ENCODE measurements at regions not wholly inside any gene's neighbourhood (a gene's known extent, or its start where the extent isn't known, plus 50 kb on each side); places are given as distances from the start of the nearest gene placed in this dataset.
"Not testable (repeated sequence)": the region's sequence is repeated elsewhere in the genome, so short reads cannot be mapped to it uniquely, and the experiment has no call there.

GRCh38 chr6:85047818-85048217, 283.4 kb upstream of the TBX18 start:
- Histone ChIP-seq H4K20me1 (ENCODE audit: low read depth, low read length) (no peaks in the 10 kb centered on the region), H2AFZ (ENCODE audit: low read depth, low read length, severe bottlenecking) (no peak overlapping the region), H3K4me2 (ENCODE audit: low read depth, low read length, poor library complexity, severe bottlenecking) (no peak overlapping the region), H3F3A (ENCODE audit: insufficient read depth) (no peaks in the 10 kb centered on the region), H3K9me2 (replicated peaks; ENCODE audit: insufficient read depth, low read length) (no peaks in the 10 kb centered on the region), H3K79me2 (ENCODE audit: insufficient read depth, low read length) (no peaks in the 10 kb centered on the region), H3K9me3 (ENCODE audit: insufficient read depth, low read length) (no peaks in the 10 kb centered on the region), H3K4me3 (ENCODE audit: insufficient read depth, low read length, poor library complexity, severe bottlenecking) (no peak overlapping the region), H3K27ac (ENCODE audit: low read depth, low read length) (no peak overlapping the region), H3K36me3 (ENCODE audit: low read length) (no peaks in the 10 kb centered on the region), H3K27me3 (ENCODE audit: low read length) (no peaks in the 10 kb centered on the region), H3K9ac (ENCODE audit: low read length) (no peak overlapping the region)
- TF ChIP-seq CTCF (IDR thresholded peaks at IDR 0.05; ENCODE audit: insufficient read depth, low read length, poor library complexity, severe bottlenecking) (no peak), EZH2phosphoT487 (conservative IDR thresholded peaks at IDR 0.05; ENCODE audit: low read length) (no peak)

DNA sequence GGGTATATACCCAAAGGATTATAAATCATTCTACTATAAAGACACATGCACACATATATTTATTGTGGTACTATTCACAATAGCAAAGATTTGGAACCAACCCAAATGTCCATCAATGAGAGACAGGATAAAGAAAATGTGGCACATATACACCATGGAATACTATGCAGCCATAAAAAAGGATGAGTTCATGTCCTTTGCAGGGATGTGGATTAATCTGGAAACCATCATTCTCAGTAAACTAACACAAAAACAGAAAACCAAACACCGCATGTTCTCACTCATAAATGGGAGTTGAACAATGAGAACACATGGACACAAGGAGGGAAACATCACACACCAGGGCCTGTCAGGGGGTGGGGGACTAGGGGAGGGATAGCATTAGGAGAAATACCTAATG, 281.4 kb upstream of the TBX18 start:
- H2AFZ ChIP-seq (ENCODE audit: low read depth, low read length, severe bottlenecking); H3K9me3 ChIP-seq (ENCODE audit: insufficient read depth, low read length); H3K9ac ChIP-seq (ENCODE audit: low read length); H3K27ac ChIP-seq (ENCODE audit: low read depth, low read length); H3K4me3 ChIP-seq (ENCODE audit: insufficient read depth, low read length, poor library complexity, severe bottlenecking); H3K36me3 ChIP-seq (ENCODE audit: low read length); H3K79me2 ChIP-seq (ENCODE audit: insufficient read depth, low read length); H4K20me1 ChIP-seq (ENCODE audit: low read depth, low read length); H3K9me2 ChIP-seq (replicated peaks; ENCODE audit: insufficient read depth, low read length); H3K27me3 ChIP-seq (ENCODE audit: low read length); H3K4me2 ChIP-seq (ENCODE audit: low read depth, low read length, poor library complexity, severe bottlenecking); H3F3A ChIP-seq (ENCODE audit: insufficient read depth): not testable (repeated sequence)

DNA sequence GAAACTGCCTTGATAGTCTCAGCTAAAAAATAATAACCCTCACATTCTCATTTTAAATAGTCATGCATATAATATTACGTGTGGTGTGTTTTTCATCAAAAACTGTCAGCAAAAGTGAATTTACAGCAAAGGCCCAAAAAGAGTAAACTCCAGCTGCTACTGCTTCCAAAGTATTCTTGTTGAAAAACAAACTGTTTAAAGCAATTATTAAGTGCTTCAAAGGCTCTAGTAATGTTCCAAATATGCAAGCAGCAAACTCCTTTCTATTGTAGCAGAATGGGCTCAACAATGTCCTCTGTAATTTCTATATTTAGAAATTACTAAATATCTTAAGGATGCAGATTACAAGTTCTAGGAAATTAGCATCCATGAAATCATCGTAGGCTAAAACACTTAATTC, 280.0 kb upstream of the TBX18 start:
- H3K27ac ChIP-seq (ENCODE audit: low read depth, low read length): no peak overlapping the region
- TF ChIP-seq EZH2phosphoT487 (conservative IDR thresholded peaks at IDR 0.05; ENCODE audit: low read length): no peak
- no peak for TF ChIP-seq CTCF (IDR thresholded peaks at IDR 0.05; ENCODE audit: insufficient read depth, low read length, poor library complexity, severe bottlenecking)
- no peak overlapping the region for H3K9ac ChIP-seq (ENCODE audit: low read length)
- no peaks in the 10 kb centered on the region for H3K36me3 ChIP-seq (ENCODE audit: low read length)
- no peak overlapping the region for H2AFZ ChIP-seq (ENCODE audit: low read depth, low read length, severe bottlenecking)
- no peaks in the 10 kb centered on the region for H4K20me1 ChIP-seq (ENCODE audit: low read depth, low read length)
- H3F3A ChIP-seq (ENCODE audit: insufficient read depth): no peaks in the 10 kb centered on the region
- H3K9me2 ChIP-seq (replicated peaks; ENCODE audit: insufficient read depth, low read length): no peaks in the 10 kb centered on the region
- no peaks in the 10 kb centered on the region for H3K27me3 ChIP-seq (ENCODE audit: low read length)
- no peaks in the 10 kb centered on the region for H3K79me2 ChIP-seq (ENCODE audit: insufficient read depth, low read length)
- no peak overlapping the region for H3K4me2 ChIP-seq (ENCODE audit: low read depth, low read length, poor library complexity, severe bottlenecking)
- H3K4me3 ChIP-seq (ENCODE audit: insufficient read depth, low read length, poor library complexity, severe bottlenecking): no peak overlapping the region
- H3K9me3 ChIP-seq (ENCODE audit: insufficient read depth, low read length): no peaks in the 10 kb centered on the region

DNA sequence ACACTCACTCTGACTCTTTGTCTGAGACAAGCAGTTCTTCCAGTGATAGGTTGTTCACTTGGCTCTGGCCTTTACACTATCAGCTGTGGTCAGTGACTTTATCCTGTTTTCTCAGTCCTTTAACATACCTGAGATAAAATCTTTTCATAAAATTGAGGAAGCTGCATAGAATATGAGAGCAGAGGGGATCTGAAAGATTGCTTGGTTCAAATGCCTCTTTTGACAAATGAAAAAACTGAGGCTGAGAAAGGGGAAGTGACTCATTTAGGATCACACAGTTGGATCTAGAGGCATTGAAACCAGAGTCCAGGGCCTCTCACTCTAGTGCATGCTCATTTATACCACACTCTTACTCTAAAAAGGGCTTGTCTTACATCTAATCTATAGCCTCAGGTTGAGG, 277.0 kb upstream of the TBX18 start:
- no peaks in the 10 kb centered on the region for H3K79me2 ChIP-seq (ENCODE audit: insufficient read depth, low read length)
- TF ChIP-seq EZH2phosphoT487 (conservative IDR thresholded peaks at IDR 0.05; ENCODE audit: low read length): no peak
- no peak for TF ChIP-seq CTCF (IDR thresholded peaks at IDR 0.05; ENCODE audit: insufficient read depth, low read length, poor library complexity, severe bottlenecking)
- H2AFZ ChIP-seq (ENCODE audit: low read depth, low read length, severe bottlenecking): no peak overlapping the region
- no peak overlapping the region for H3K4me2 ChIP-seq (ENCODE audit: low read depth, low read length, poor library complexity, severe bottlenecking)
- H3F3A ChIP-seq (ENCODE audit: insufficient read depth): no peaks in the 10 kb centered on the region
- no peaks in the 10 kb centered on the region for H3K9me3 ChIP-seq (ENCODE audit: insufficient read depth, low read length)
- no peak overlapping the region for H3K27ac ChIP-seq (ENCODE audit: low read depth, low read length)
- H3K36me3 ChIP-seq (ENCODE audit: low read length): no peaks in the 10 kb centered on the region
- no peaks in the 10 kb centered on the region for H3K9me2 ChIP-seq (replicated peaks; ENCODE audit: insufficient read depth, low read length)
- H4K20me1 ChIP-seq (ENCODE audit: low read depth, low read length): no peaks in the 10 kb centered on the region
- no peak overlapping the region for H3K4me3 ChIP-seq (ENCODE audit: insufficient read depth, low read length, poor library complexity, severe bottlenecking)
- H3K27me3 ChIP-seq (ENCODE audit: low read length): no peaks in the 10 kb centered on the region
- no peak overlapping the region for H3K9ac ChIP-seq (ENCODE audit: low read length)
